Activated naive CD4-positive, alpha-beta T cell treated with anti-CD3 and anti-CD28 coated beads for 36 hours (primary cell): ENCODE measurements at regions not wholly inside any gene's neighbourhood (a gene's known extent, or its start where the extent isn't known, plus 50 kb on each side); places are given as distances from the start of the nearest gene placed in this dataset.

Experiments used
- CTCF ChIA-PET: fragments of 350-600 bp; sonication (Branson Sonifier 250); formaldehyde crosslinking; loops from one replicate; lab custom pipeline; 2021; ENCODE audit warnings: antibody characterized with exemption; lab: Charles Lee
- DNase-seq: peaks from one replicate; pipeline ENCODE4 v3.0.0-alpha.2; 2020
- H3K27ac Mint-ChIP-seq: one replicate; pipeline ENCODE4 v1.8.0; 2021; ENCODE audit warnings: mild to moderate bottlenecking, mixed read lengths
- H3K27me3 Mint-ChIP-seq: one replicate; pipeline ENCODE4 v1.8.0; 2021; ENCODE audit warnings: low read depth, mixed read lengths
- H3K36me3 Mint-ChIP-seq: one replicate; pipeline ENCODE4 v1.8.0; 2021; ENCODE audit warnings: low read depth, mixed read lengths
- H3K4me1 Mint-ChIP-seq: one replicate; pipeline ENCODE4 v1.8.0; 2021; ENCODE audit warnings: low read depth, mixed read lengths
- H3K4me3 Mint-ChIP-seq: one replicate; pipeline ENCODE4 v1.8.0; 2021; ENCODE audit warnings: mild to moderate bottlenecking, moderate library complexity, mixed read lengths
- H3K9me3 Mint-ChIP-seq: one replicate; pipeline ENCODE4 v1.8.0; 2021; ENCODE audit warnings: mixed read lengths
- intact Hi-C: fragments of 100-400 bp; cut with micrococcal nuclease; formaldehyde crosslinking; loops from one replicate; pipeline ENCODE4 v1.15.1; 2023

GRCh38 chr2:125901278-125901677, 754.7 kb upstream of the GYPC start:
- H3K9me3 Mint-ChIP-seq, result peaks cover 9% of the 10 kb centered on the region
- CTCF ChIA-PET, result no interaction called here
- H3K27me3 Mint-ChIP-seq, result no peaks in the 10 kb centered on the region
- H3K4me1 Mint-ChIP-seq, result no peaks in the 10 kb centered on the region
- no peaks in the 10 kb centered on the region for H3K36me3 Mint-ChIP-seq
- DNase-seq, result no peak
- intact Hi-C loops, result no loop called here
- no peak overlapping the region for H3K27ac Mint-ChIP-seq
- H3K4me3 Mint-ChIP-seq, result no peak overlapping the region

GRCh38 chr2:125925891-125926546, 729.9 kb upstream of the GYPC start:
- H3K4me1 Mint-ChIP-seq, result no peaks in the 10 kb centered on the region
- peaks cover 7% of the 10 kb centered on the region for H3K9me3 Mint-ChIP-seq
- H3K36me3 Mint-ChIP-seq, result no peaks in the 10 kb centered on the region
- CTCF ChIA-PET, result no interaction called here
- no peak overlapping the region for H3K4me3 Mint-ChIP-seq
- DNase-seq, result no peak
- H3K27me3 Mint-ChIP-seq, result no peaks in the 10 kb centered on the region
- H3K27ac Mint-ChIP-seq, result no peak overlapping the region
- intact Hi-C loops, result no loop called here

GRCh38 chr2:125935559-125935958, 720.4 kb upstream of the GYPC start:
- no peak for DNase-seq
- Mint-ChIP-seq H3K36me3 (no peaks in the 10 kb centered on the region), H3K4me3 (no peak overlapping the region), H3K27me3 (no peaks in the 10 kb centered on the region), H3K4me1 (no peaks in the 10 kb centered on the region), H3K27ac (no peak overlapping the region), H3K9me3 (peaks cover 3% of the 10 kb centered on the region)
- intact Hi-C loops, result no loop called here
- CTCF ChIA-PET, result no interaction called here

DNA sequence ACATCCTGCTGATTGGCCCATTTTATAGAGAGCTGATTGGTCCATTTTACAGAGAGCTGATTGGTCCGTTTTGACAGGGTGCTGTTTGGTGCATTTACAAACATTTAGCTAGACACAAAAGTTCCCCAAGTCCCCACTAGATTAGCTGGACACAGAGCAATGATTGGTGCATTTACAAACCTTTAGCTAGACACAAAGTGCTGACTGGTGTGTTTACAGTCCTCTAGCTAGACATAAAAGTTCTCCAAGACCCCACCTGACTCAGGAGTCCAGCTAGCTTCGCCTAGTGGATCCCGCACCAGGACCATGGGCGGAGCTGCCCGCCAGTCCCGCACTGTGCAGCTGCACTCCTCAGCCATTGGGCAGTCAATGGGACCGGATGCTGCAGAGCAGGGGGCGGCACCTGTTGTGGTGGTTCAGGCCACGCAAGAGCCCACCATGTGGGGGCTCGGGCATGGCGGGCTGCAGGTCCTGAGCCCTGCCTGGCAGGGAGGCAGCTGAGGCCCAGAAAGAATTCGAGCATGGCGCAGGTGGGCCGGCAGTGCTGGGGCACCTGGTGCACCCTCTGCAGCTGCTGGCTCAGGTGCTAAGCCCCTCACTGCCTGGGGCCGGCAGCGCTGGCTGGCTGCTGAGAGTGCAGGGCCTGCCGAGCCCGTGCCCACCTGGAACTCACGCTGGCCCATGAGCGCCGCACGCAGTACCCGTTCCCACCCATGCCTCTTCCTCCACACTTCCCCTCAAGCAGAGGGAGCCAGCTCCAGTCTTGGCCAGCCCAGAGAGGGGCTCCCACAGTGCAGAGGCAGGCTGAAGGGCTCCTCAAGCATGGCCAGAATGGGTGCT, 713.2 kb upstream of the GYPC start:
- no peaks in the 10 kb centered on the region for H3K4me1 Mint-ChIP-seq
- intact Hi-C loops, result no loop called here
- no peak overlapping the region for H3K4me3 Mint-ChIP-seq
- no peaks in the 10 kb centered on the region for H3K36me3 Mint-ChIP-seq
- H3K9me3 Mint-ChIP-seq, result peaks cover 6% of the 10 kb centered on the region
- CTCF ChIA-PET, result no interaction called here
- no peak overlapping the region for H3K27ac Mint-ChIP-seq
- no peak for DNase-seq
- no peaks in the 10 kb centered on the region for H3K27me3 Mint-ChIP-seq

DNA sequence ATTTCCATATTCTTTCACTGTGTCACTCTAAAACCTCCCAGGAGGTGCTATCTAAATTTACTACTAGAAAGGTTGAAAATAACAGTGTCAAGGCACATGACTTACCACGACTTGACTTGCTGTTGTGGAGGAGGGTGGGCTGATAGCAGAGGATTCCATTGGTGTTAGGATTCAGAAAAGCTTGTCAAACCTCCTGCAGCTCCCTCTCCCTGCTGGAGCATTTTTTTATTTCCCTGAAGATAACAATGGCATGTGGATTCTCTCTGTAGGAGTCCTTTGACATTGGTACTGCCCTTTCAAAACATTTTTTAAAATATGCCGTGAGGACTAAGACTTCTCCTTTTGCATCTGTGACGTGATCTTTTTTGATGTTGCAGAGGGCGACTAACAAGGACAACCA, 696.9 kb upstream of the GYPC start:
- intact Hi-C loops, result no loop called here
- H3K4me1 Mint-ChIP-seq, result no peaks in the 10 kb centered on the region
- no peaks in the 10 kb centered on the region for H3K36me3 Mint-ChIP-seq
- H3K4me3 Mint-ChIP-seq, result no peak overlapping the region
- H3K27ac Mint-ChIP-seq, result no peak overlapping the region
- peaks cover 5% of the 10 kb centered on the region for H3K9me3 Mint-ChIP-seq
- no peak for DNase-seq
- no peaks in the 10 kb centered on the region for H3K27me3 Mint-ChIP-seq
- CTCF ChIA-PET, result no interaction called here

GRCh38 chr2:125961739-125962138, 694.2 kb upstream of the GYPC start:
- CTCF ChIA-PET, result no interaction called here
- no peak overlapping the region for H3K27ac Mint-ChIP-seq
- no peaks in the 10 kb centered on the region for H3K9me3 Mint-ChIP-seq
- intact Hi-C loops, result no loop called here
- no peaks in the 10 kb centered on the region for H3K4me1 Mint-ChIP-seq
- no peaks in the 10 kb centered on the region for H3K27me3 Mint-ChIP-seq
- H3K36me3 Mint-ChIP-seq, result no peaks in the 10 kb centered on the region
- no peak for DNase-seq
- H3K4me3 Mint-ChIP-seq, result no peak overlapping the region

- Mint-ChIP-seq H3K36me3 (no peaks in the 10 kb centered on the region), H3K9me3 (no peaks in the 10 kb centered on the region), H3K4me1 (no peaks in the 10 kb centered on the region), H3K27me3 (no peaks in the 10 kb centered on the region), H3K27ac (no peak overlapping the region), H3K4me3 (no peak overlapping the region)
- CTCF ChIA-PET, result no interaction called here
- DNase-seq, result no peak
- intact Hi-C loops, result no loop called here
Measured at GRCh38 chr2:125979886-125980285, 676.1 kb upstream of the GYPC start.

- intact Hi-C loops, result no loop called here
- H3K4me1 Mint-ChIP-seq, result no peaks in the 10 kb centered on the region
Measured at GRCh38 chr2:125983364-125983763, 672.6 kb upstream of the GYPC start.

DNA sequence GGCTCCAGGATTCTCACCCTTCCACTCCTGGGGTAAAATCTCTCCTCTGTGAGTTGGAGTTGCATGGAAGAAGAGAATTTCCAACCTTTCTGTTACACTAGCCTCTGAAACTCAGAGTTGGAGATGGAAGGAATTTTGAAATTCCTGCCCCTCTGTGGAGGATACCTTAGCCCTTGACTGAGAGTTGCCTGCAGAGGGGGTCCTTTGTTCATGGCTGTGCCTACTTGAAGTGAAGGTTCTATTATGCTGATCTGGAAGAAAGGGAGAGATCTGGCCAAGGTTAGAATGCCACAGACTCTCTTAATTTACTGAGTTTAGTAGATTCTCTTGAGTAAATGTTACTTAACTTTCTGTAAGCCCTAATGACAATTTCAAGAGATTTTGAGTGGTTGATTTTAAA, 626.6 kb upstream of the GYPC start:
- DNase-seq, result no peak
- H3K27me3 Mint-ChIP-seq, result peaks cover 3% of the 10 kb centered on the region
- CTCF ChIA-PET, result no interaction called here
- H3K9me3 Mint-ChIP-seq, result no peaks in the 10 kb centered on the region
- intact Hi-C loops, result no loop called here
- H3K4me1 Mint-ChIP-seq, result no peaks in the 10 kb centered on the region
- H3K27ac Mint-ChIP-seq, result no peak overlapping the region
- H3K4me3 Mint-ChIP-seq, result no peak overlapping the region
- no peaks in the 10 kb centered on the region for H3K36me3 Mint-ChIP-seq

More at GRCh38 chr2:125983364-125983763, 672.6 kb upstream of the GYPC start:
- DNase-seq, result no peak
- H3K36me3 Mint-ChIP-seq, result no peaks in the 10 kb centered on the region
- H3K27me3 Mint-ChIP-seq, result no peaks in the 10 kb centered on the region
- no peak overlapping the region for H3K27ac Mint-ChIP-seq
- H3K4me3 Mint-ChIP-seq, result no peak overlapping the region
- H3K9me3 Mint-ChIP-seq, result no peaks in the 10 kb centered on the region
- CTCF ChIA-PET, result no interaction called here

DNA sequence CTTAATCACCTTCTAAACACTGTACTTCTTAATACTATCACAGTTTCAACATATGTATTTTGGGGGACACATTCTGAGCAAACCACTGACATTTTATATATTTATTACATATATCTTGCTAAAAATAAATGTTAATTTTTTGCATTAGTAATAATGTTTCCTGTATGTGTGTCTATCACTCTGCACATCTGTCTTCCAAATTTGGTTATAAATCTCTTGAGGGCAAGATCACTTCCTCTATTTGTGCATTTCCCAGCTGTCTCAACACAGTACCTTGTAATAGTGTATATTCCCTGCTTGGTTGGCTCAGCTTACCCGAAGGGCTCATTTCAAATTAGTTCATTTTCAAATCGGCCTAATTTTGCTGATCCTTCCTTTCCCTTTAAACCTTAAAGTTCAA, 617.1 kb upstream of the GYPC start:
- Mint-ChIP-seq H3K27me3 (no peaks in the 10 kb centered on the region), H3K36me3 (no peaks in the 10 kb centered on the region), H3K4me1 (no peaks in the 10 kb centered on the region), H3K4me3 (no peak overlapping the region), H3K27ac (no peak overlapping the region), H3K9me3 (no peaks in the 10 kb centered on the region)
- no peak for DNase-seq
- intact Hi-C loops, result no loop called here
- CTCF ChIA-PET, result no interaction called here

DNA sequence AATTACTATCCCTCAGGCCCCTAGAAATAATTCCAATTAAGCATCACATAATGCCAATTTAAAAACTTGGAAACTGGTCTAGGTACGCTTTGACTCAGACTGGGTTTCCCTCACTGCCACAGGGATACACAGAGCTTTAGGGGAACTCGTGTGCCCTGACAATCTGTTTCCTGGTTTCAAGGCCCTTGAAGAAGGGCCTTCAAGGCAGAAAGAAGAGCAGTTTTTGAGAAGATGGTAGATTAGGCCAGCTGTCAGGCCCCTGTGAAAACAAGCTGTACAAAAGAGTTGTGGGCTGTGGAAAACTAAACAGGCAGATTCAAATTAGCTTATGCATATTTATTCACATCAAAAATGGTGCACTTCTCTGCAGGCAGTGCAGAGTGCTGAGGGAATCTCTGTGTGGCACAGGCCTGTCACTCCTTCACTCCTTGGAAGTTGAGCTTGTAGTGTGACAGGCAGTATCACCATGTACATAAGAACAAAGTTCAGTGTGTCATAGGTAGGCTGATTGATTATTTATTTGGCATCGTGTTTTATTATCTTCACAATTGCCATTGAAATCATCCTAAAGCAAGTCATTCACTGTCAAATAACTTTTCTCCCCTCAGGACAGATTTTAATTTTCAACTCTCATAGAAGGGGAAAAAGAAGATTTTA, 614.4 kb upstream of the GYPC start:
- H3K4me3 Mint-ChIP-seq, result no peak overlapping the region
- no peaks in the 10 kb centered on the region for H3K36me3 Mint-ChIP-seq
- CTCF ChIA-PET, result no interaction called here
- H3K4me1 Mint-ChIP-seq, result no peaks in the 10 kb centered on the region
- H3K9me3 Mint-ChIP-seq, result no peaks in the 10 kb centered on the region
- no peak overlapping the region for H3K27ac Mint-ChIP-seq
- DNase-seq, result no peak
- intact Hi-C loops, result no loop called here
- H3K27me3 Mint-ChIP-seq, result no peaks in the 10 kb centered on the region

DNA sequence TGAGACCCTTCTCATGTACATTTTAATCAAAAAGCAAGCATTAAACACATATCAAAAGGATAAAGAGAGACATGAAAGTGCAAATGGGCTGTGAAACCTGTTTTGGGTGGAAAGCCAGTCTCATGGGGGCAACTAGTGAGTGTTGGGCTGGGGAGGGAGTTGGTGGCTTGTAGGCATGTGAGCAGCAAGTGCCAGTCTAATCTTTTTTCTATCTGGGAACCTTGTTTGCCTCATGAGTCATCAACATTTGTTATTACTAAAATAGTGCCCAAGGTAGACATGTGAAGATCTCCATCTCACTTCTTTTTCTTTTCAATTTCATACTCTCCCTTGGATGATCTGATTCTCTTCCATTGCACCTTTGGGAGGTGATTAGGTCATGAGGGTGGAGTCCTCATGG, 613.9 kb upstream of the GYPC start:
- Mint-ChIP-seq H3K4me3 (no peak overlapping the region), H3K9me3 (no peaks in the 10 kb centered on the region), H3K4me1 (no peaks in the 10 kb centered on the region), H3K27ac (no peak overlapping the region), H3K36me3 (no peaks in the 10 kb centered on the region), H3K27me3 (no peaks in the 10 kb centered on the region)
- CTCF ChIA-PET, result no interaction called here
- DNase-seq, result no peak
- intact Hi-C loops, result no loop called here

GRCh38 chr2:126048719-126049118, 607.2 kb upstream of the GYPC start:
- Mint-ChIP-seq H3K4me1 (no peaks in the 10 kb centered on the region), H3K27me3 (no peaks in the 10 kb centered on the region), H3K9me3 (peaks cover 15% of the 10 kb centered on the region), H3K4me3 (no peak overlapping the region), H3K36me3 (no peaks in the 10 kb centered on the region), H3K27ac (no peak overlapping the region)
- intact Hi-C loops, result no loop called here
- DNase-seq, result no peak
- CTCF ChIA-PET, result no interaction called here
